ENCODE measurements at regions not wholly inside any gene's neighbourhood (a gene's known extent, or its start where the extent isn't known, plus 50 kb on each side); places are given as distances from the start of the nearest gene placed in this dataset.

DNA sequence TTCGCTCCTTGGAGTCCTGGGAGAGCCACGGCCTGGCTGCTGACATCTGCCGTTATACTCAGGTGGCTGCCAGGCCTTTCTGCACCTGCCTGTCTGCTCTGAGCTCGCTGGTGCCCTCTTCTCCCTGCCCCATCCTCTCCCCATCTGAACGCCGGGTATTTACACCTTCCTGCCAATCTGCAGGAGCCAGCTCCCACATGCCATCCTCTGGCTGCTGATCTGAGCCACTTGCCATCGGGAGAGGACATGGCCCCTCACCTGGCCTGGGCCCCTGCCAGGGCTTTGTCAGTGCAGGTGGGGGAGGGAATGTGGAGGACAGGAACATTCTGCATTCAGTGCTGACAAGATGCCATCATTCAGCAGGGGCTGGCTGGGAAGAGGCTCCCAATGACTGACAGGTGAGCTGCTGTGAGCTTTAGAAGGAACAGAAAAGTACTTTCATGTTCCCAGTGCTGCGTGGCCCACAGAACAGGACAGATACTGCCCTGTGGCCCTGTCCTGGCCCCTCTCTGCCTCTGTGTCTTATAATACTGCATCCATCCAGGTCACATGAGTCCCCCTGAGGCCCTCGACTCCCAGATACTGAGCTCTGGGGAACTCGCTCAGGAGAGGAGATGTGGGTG lies 96.3 kb upstream of the ZNF469 start:
- DNase-seq (ENCODE audit: low read depth) = no peak
- H3K4me3 ChIP-seq (ENCODE audit: low read length) = no peak overlapping the region
- H3K9ac ChIP-seq (ENCODE audit: low read length) = no peak overlapping the region
- H3K27me3 ChIP-seq (replicated peaks; ENCODE audit: control insufficient read depth, insufficient read depth, low read length) = no peaks in the 10 kb centered on the region
- no peaks in the 10 kb centered on the region for H3K36me3 ChIP-seq (ENCODE audit: control insufficient read depth, insufficient read depth, low read length, severe bottlenecking)
- peaks cover 24% of the 10 kb centered on the region for H3K9me3 ChIP-seq (ENCODE audit: control insufficient read depth, low read length)
- peaks cover 12% of the 10 kb centered on the region for H3K4me1 ChIP-seq (ENCODE audit: control insufficient read depth, insufficient read depth, low read length)

GRCh38 chr16:88287219-88287618 lies 95.5 kb upstream of the ZNF469 start:
- H3K9ac ChIP-seq (ENCODE audit: low read length) = no peak overlapping the region
- DNase-seq (ENCODE audit: low read depth) = no peak
- H3K27me3 ChIP-seq (replicated peaks; ENCODE audit: control insufficient read depth, insufficient read depth, low read length) = no peaks in the 10 kb centered on the region

GRCh38 chr16:88288303-88288702 lies 94.5 kb upstream of the ZNF469 start:
- Histone ChIP-seq H3K4me3 (ENCODE audit: low read length) (no peak overlapping the region), H3K4me1 (ENCODE audit: control insufficient read depth, insufficient read depth, low read length) (peaks cover 5% of the 10 kb centered on the region), H3K27me3 (replicated peaks; ENCODE audit: control insufficient read depth, insufficient read depth, low read length) (no peaks in the 10 kb centered on the region), H3K36me3 (ENCODE audit: control insufficient read depth, insufficient read depth, low read length, severe bottlenecking) (no peaks in the 10 kb centered on the region), H3K9ac (ENCODE audit: low read length) (no peak overlapping the region), H3K9me3 (ENCODE audit: control insufficient read depth, low read length) (peaks cover 24% of the 10 kb centered on the region)
- no peak for DNase-seq (ENCODE audit: low read depth)

More at GRCh38 chr16:88287219-88287618, 95.5 kb upstream of the ZNF469 start:
- Histone ChIP-seq H3K9me3 (ENCODE audit: control insufficient read depth, low read length) (peaks cover 24% of the 10 kb centered on the region), H3K4me3 (ENCODE audit: low read length) (no peak overlapping the region), H3K4me1 (ENCODE audit: control insufficient read depth, insufficient read depth, low read length) (peaks cover 12% of the 10 kb centered on the region), H3K36me3 (ENCODE audit: control insufficient read depth, insufficient read depth, low read length, severe bottlenecking) (no peaks in the 10 kb centered on the region)

GRCh38 chr16:88289001-88289400 lies 93.8 kb upstream of the ZNF469 start:
- no peak overlapping the region for H3K4me3 ChIP-seq (ENCODE audit: low read length)
- H3K4me1 ChIP-seq (ENCODE audit: control insufficient read depth, insufficient read depth, low read length) = peaks cover 5% of the 10 kb centered on the region
- no peaks in the 10 kb centered on the region for H3K36me3 ChIP-seq (ENCODE audit: control insufficient read depth, insufficient read depth, low read length, severe bottlenecking)
- no peak overlapping the region for H3K9ac ChIP-seq (ENCODE audit: low read length)
- H3K9me3 ChIP-seq (ENCODE audit: control insufficient read depth, low read length) = peaks cover 24% of the 10 kb centered on the region
- DNase-seq (ENCODE audit: low read depth) = no peak
- no peaks in the 10 kb centered on the region for H3K27me3 ChIP-seq (replicated peaks; ENCODE audit: control insufficient read depth, insufficient read depth, low read length)

DNA sequence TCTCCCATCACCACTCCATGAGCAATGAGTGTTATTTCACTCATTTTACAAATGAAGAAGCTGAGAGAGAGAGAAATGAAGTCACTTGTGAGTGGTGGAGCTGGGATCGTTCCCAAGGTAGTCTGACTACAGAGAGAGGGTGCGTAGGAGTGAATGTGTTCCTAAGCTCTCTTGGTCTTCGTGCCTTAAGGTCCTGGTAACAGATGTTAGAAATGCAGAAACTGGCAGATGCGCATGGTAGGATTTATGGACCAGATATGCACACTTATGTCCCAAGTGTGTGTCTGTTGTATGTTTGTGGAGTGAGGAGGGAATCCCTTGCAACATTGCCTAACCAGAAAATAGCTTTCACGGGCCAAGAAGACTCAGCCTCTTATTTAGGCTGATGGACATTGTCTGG lies 93.2 kb upstream of the ZNF469 start:
- H3K4me3 ChIP-seq (ENCODE audit: low read length) = no peak overlapping the region
- no peaks in the 10 kb centered on the region for H3K27me3 ChIP-seq (replicated peaks; ENCODE audit: control insufficient read depth, insufficient read depth, low read length)
- peaks cover 5% of the 10 kb centered on the region for H3K4me1 ChIP-seq (ENCODE audit: control insufficient read depth, insufficient read depth, low read length)
- DNase-seq (ENCODE audit: low read depth) = no peak
- no peak overlapping the region for H3K9ac ChIP-seq (ENCODE audit: low read length)
- no peaks in the 10 kb centered on the region for H3K36me3 ChIP-seq (ENCODE audit: control insufficient read depth, insufficient read depth, low read length, severe bottlenecking)
- peaks cover 24% of the 10 kb centered on the region for H3K9me3 ChIP-seq (ENCODE audit: control insufficient read depth, low read length)

DNA sequence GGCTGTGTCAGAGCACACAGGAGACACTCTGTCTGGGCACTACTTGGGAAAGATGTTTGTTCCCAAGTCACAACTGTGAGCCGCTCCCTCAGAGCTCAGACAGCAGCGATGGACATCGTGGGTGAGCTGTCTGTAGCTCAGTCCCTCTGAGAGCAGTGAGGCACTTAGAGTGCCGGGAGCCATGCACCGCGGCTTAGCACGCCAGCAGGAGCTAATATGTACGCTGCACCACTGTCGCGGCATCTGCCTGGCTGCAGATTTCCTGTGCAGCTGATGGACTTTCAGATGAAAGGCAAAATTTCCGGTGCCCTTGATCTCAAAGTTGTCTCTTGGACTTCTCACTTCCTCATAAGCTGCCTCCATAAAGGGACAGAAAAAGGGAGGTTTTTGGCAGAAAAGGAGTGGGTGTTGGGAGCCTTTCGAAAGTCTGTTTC lies 92.8 kb upstream of the ZNF469 start:
- H3K9ac ChIP-seq (ENCODE audit: low read length) = no peak overlapping the region
- peaks cover 5% of the 10 kb centered on the region for H3K4me1 ChIP-seq (ENCODE audit: control insufficient read depth, insufficient read depth, low read length)
- H3K4me3 ChIP-seq (ENCODE audit: low read length) = no peak overlapping the region
- H3K36me3 ChIP-seq (ENCODE audit: control insufficient read depth, insufficient read depth, low read length, severe bottlenecking) = no peaks in the 10 kb centered on the region
- DNase-seq (ENCODE audit: low read depth) = peak; percentile 33
- no peaks in the 10 kb centered on the region for H3K27me3 ChIP-seq (replicated peaks; ENCODE audit: control insufficient read depth, insufficient read depth, low read length)
- H3K9me3 ChIP-seq (ENCODE audit: control insufficient read depth, low read length) = peaks cover 24% of the 10 kb centered on the region

GRCh38 chr16:88290850-88291830 lies 91.6 kb upstream of the ZNF469 start:
- Histone ChIP-seq H3K4me1 (ENCODE audit: control insufficient read depth, insufficient read depth, low read length) (peaks cover 5% of the 10 kb centered on the region), H3K9me3 (ENCODE audit: control insufficient read depth, low read length) (peaks cover 24% of the 10 kb centered on the region), H3K9ac (ENCODE audit: low read length) (no peak overlapping the region), H3K4me3 (ENCODE audit: low read length) (no peak overlapping the region), H3K27me3 (replicated peaks; ENCODE audit: control insufficient read depth, insufficient read depth, low read length) (no peaks in the 10 kb centered on the region), H3K36me3 (ENCODE audit: control insufficient read depth, insufficient read depth, low read length, severe bottlenecking) (no peaks in the 10 kb centered on the region)
- no peak for DNase-seq (ENCODE audit: low read depth)

DNA sequence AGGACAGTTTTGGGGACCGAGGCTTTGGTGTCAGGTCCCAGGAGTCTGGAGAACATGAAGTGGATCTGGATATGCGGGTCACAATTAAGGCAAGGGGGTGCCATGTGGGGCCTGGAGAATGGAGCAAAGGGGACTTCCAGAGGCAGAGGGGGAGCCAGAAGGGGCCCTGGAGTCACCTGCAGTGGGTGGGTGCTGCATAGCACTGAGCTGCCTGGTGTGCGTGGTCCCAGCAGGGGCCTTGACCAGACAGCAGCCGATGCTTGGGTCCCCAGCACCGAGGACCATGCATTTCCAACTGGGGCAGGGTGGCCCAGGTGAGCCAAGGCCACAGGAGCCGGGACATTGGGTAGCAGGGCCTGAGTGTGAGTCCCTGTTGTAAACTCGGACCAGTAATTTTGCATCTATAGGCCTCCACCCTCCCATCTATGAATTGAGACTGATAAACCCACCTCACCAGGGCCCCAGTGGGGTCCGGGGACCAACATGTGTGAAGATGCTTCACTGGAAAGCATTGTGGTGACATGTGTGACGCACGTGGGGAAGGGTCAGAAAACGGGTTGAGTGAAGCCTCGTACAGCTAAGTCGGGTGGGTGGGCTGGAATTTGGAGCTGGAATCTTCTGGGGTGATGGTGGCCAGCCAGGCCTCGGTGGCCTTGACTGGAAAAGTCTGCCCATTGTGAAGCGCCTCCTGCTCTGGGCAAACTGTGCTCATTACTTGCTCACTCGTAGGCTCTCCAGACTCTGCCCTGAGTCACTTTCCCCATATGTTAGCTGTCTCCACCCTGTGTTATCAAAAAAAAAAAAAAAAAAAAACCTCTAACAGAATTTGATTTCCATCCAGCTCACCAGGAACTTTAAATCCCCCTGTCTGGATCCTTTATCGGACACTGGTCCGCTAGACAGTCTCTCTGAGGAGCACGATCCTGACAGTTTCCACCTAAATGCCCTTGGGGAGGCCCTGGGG lies 90.5 kb upstream of the ZNF469 start:
- DNase-seq (ENCODE audit: low read depth) = no peak

DNA sequence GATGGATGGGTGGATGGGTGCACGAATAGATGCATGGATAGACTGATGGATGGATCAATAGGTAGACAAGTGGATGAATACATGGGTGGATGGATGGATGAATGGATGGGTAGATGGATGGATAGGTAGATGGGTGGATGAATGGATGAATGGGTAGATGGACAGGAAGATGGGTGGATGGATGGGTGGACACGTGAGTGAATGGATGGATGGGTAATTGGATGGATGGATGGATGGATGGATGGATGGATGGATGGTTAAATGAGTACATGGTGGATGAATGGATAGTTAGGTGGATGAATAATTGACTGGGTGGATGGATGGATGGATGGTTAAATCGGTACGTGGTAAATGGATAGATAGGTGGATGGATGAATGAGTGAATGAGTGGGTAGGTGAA lies 89.7 kb upstream of the ZNF469 start:
- Histone ChIP-seq H3K4me1 (ENCODE audit: control insufficient read depth, insufficient read depth, low read length) (peaks cover 11% of the 10 kb centered on the region), H3K9me3 (ENCODE audit: control insufficient read depth, low read length) (peaks cover 9% of the 10 kb centered on the region), H3K36me3 (ENCODE audit: control insufficient read depth, insufficient read depth, low read length, severe bottlenecking) (no peaks in the 10 kb centered on the region), H3K27me3 (replicated peaks; ENCODE audit: control insufficient read depth, insufficient read depth, low read length) (no peaks in the 10 kb centered on the region), H3K4me3 (ENCODE audit: low read length) (no peak overlapping the region), H3K9ac (ENCODE audit: low read length) (no peak overlapping the region)
- DNase-seq (ENCODE audit: low read depth) = no peak

More for the DNA sequence above, 90.5 kb upstream of the ZNF469 start:
- Histone ChIP-seq H3K4me3 (ENCODE audit: low read length) (no peak overlapping the region), H3K9ac (ENCODE audit: low read length) (no peak overlapping the region), H3K27me3 (replicated peaks; ENCODE audit: control insufficient read depth, insufficient read depth, low read length) (no peaks in the 10 kb centered on the region), H3K36me3 (ENCODE audit: control insufficient read depth, insufficient read depth, low read length, severe bottlenecking) (no peaks in the 10 kb centered on the region), H3K9me3 (ENCODE audit: control insufficient read depth, low read length) (peaks cover 15% of the 10 kb centered on the region), H3K4me1 (ENCODE audit: control insufficient read depth, insufficient read depth, low read length) (peaks cover 5% of the 10 kb centered on the region)

- no peak for DNase-seq (ENCODE audit: low read depth)
- Histone ChIP-seq H3K4me3 (ENCODE audit: low read length) (no peak overlapping the region), H3K9me3 (ENCODE audit: control insufficient read depth, low read length) (no peaks in the 10 kb centered on the region)
These were observed 86.9 kb upstream of the ZNF469 start for GRCh38 chr16:88295671-88296436.

More at GRCh38 chr16:88295671-88296436, 86.9 kb upstream of the ZNF469 start:
- Histone ChIP-seq H3K36me3 (ENCODE audit: control insufficient read depth, insufficient read depth, low read length, severe bottlenecking) (no peaks in the 10 kb centered on the region), H3K27me3 (replicated peaks; ENCODE audit: control insufficient read depth, insufficient read depth, low read length) (no peaks in the 10 kb centered on the region), H3K4me1 (ENCODE audit: control insufficient read depth, insufficient read depth, low read length) (peaks cover 19% of the 10 kb centered on the region), H3K9ac (ENCODE audit: low read length) (no peak overlapping the region)

All from adipocyte (in vitro differentiated cells).